ENCODE measurements at regions not wholly inside any gene's neighbourhood (a gene's known extent, or its start where the extent isn't known, plus 50 kb on each side); places are given as distances from the start of the nearest gene placed in this dataset.

GRCh38 chr9:88726803-88727202 is 191.8 kb downstream of the NXNL2 start:
- CTCF ChIA-PET, result interaction anchor here (0.6 kb wide), 1 partner anchor 1096 kb away, joined by 4 read pairs; no protein-coding TSS in a partner anchor
- H3K9me3 Mint-ChIP-seq (ENCODE audit: unreplicated experiment), result peaks cover 20% of the 10 kb centered on the region
- TF ChIP-seq, protein P1, sequence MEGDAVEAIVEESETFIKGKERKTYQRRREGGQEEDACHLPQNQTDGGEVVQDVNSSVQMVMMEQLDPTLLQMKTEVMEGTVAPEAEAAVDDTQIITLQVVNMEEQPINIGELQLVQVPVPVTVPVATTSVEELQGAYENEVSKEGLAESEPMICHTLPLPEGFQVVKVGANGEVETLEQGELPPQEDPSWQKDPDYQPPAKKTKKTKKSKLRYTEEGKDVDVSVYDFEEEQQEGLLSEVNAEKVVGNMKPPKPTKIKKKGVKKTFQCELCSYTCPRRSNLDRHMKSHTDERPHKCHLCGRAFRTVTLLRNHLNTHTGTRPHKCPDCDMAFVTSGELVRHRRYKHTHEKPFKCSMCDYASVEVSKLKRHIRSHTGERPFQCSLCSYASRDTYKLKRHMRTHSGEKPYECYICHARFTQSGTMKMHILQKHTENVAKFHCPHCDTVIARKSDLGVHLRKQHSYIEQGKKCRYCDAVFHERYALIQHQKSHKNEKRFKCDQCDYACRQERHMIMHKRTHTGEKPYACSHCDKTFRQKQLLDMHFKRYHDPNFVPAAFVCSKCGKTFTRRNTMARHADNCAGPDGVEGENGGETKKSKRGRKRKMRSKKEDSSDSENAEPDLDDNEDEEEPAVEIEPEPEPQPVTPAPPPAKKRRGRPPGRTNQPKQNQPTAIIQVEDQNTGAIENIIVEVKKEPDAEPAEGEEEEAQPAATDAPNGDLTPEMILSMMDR (IDR thresholded peaks at IDR 0.05; ENCODE audit: unreplicated experiment), result no peak
- intact Hi-C loops (cut with micrococcal nuclease), result no loop called here
- POLR2A ChIA-PET, result no interaction called here
- H3K4me1 Mint-ChIP-seq (ENCODE audit: insufficient read depth, unreplicated experiment), result peaks cover 10% of the 10 kb centered on the region
- no peak overlapping the region for H3K27ac Mint-ChIP-seq (ENCODE audit: low read depth, unreplicated experiment)
- no peaks in the 10 kb centered on the region for H3K36me3 Mint-ChIP-seq (ENCODE audit: insufficient read depth, unreplicated experiment)
- BruUV-seq (replicated peaks), result no TSS peak
- H3K27me3 Mint-ChIP-seq (ENCODE audit: insufficient read depth, unreplicated experiment), result no peaks in the 10 kb centered on the region
- no peak for DNase-seq (ENCODE audit: unreplicated experiment)
- no peak overlapping the region for H3K4me3 Mint-ChIP-seq (ENCODE audit: unreplicated experiment)

- no peaks in the 10 kb centered on the region for H3K27me3 Mint-ChIP-seq (ENCODE audit: insufficient read depth, unreplicated experiment)
- CTCF ChIA-PET, result no interaction called here
- intact Hi-C loops (cut with micrococcal nuclease), result no loop called here
Measured at GRCh38 chr9:88730780-88731179, 195.8 kb downstream of the NXNL2 start.

GRCh38 chr9:88732128-88732527 is 197.2 kb downstream of the NXNL2 start:
- intact Hi-C loops (cut with micrococcal nuclease), result no loop called here
- peak; percentile 95 for DNase-seq (ENCODE audit: unreplicated experiment)
- BruUV-seq (replicated peaks), result no TSS peak
- CTCF ChIA-PET, result interaction anchor here (0.6 kb wide), 2 partner anchors 255 to 279 kb away, joined by 3 to 4 read pairs; no protein-coding TSS in a partner anchor
- H3K36me3 Mint-ChIP-seq (ENCODE audit: insufficient read depth, unreplicated experiment), result no peaks in the 10 kb centered on the region
- H3K27ac Mint-ChIP-seq (ENCODE audit: low read depth, unreplicated experiment), result peak overlapping the region; percentile 44
- no peaks in the 10 kb centered on the region for H3K27me3 Mint-ChIP-seq (ENCODE audit: insufficient read depth, unreplicated experiment)
- POLR2A ChIA-PET, result interaction anchor here (0.7 kb wide), 1 partner anchor 13 kb away, joined by 3 read pairs; no protein-coding TSS in a partner anchor
- peaks cover 26% of the 10 kb centered on the region for H3K4me1 Mint-ChIP-seq (ENCODE audit: insufficient read depth, unreplicated experiment)
- TF ChIP-seq, protein P1 (IDR thresholded peaks at IDR 0.05; ENCODE audit: unreplicated experiment), result no peak
- H3K9me3 Mint-ChIP-seq (ENCODE audit: unreplicated experiment), result peaks cover 20% of the 10 kb centered on the region
- H3K4me3 Mint-ChIP-seq (ENCODE audit: unreplicated experiment), result no peak overlapping the region

More at GRCh38 chr9:88730780-88731179, 195.8 kb downstream of the NXNL2 start:
- Mint-ChIP-seq H3K36me3 (ENCODE audit: insufficient read depth, unreplicated experiment) (no peaks in the 10 kb centered on the region), H3K27ac (ENCODE audit: low read depth, unreplicated experiment) (no peak overlapping the region), H3K4me1 (ENCODE audit: insufficient read depth, unreplicated experiment) (peaks cover 26% of the 10 kb centered on the region), H3K9me3 (ENCODE audit: unreplicated experiment) (peaks cover 20% of the 10 kb centered on the region), H3K4me3 (ENCODE audit: unreplicated experiment) (no peak overlapping the region)
- no peak for DNase-seq (ENCODE audit: unreplicated experiment)
- POLR2A ChIA-PET, result no interaction called here
- TF ChIP-seq, protein P1 (IDR thresholded peaks at IDR 0.05; ENCODE audit: unreplicated experiment), result no peak
- no TSS peak for BruUV-seq (replicated peaks)

DNA sequence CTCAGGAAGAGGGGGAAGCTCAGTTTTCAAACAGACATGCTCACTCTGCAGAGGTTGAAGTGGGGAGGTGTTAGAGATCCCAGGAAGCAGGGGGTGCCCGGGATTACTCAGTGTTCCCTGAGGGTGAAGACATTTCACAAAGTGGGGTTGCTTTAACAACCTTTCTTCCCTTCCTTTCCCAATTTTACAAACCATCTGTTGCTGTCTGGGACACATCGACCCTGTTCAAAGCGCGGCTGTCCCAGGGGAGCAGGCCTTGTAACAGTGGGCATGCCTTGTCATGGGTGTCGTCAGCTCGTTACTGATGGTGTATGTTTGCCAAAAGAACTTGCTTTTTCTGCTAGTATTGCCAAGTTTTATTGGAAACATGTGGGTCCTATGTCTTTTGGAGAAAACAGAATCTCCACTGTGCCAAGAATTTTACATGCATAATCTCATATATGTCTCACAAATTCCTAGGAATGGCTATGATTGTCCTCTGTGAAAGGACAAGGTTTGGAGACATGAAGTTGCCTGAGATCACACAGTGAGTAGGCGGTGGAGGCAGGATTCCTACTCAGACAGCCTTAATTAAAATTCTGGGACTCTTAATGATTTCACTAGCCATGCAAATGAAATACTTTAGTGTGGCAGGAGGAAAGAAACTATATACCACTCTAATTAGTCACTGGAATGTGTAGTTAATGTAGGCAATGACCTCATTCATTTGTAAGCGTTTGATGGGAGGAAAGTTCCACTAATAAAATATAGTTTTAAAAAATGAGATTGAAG is 198.9 kb downstream of the NXNL2 start:
- TF ChIP-seq, protein P1 (IDR thresholded peaks at IDR 0.05; ENCODE audit: unreplicated experiment), result no peak
- no peaks in the 10 kb centered on the region for H3K27me3 Mint-ChIP-seq (ENCODE audit: insufficient read depth, unreplicated experiment)
- H3K36me3 Mint-ChIP-seq (ENCODE audit: insufficient read depth, unreplicated experiment), result no peaks in the 10 kb centered on the region
- H3K4me3 Mint-ChIP-seq (ENCODE audit: unreplicated experiment), result no peak overlapping the region
- no peak overlapping the region for H3K27ac Mint-ChIP-seq (ENCODE audit: low read depth, unreplicated experiment)
- no TSS peak for BruUV-seq (replicated peaks)
- CTCF ChIA-PET, result no interaction called here
- peak; percentile 90 for DNase-seq (ENCODE audit: unreplicated experiment)
- peaks cover 20% of the 10 kb centered on the region for H3K9me3 Mint-ChIP-seq (ENCODE audit: unreplicated experiment)
- intact Hi-C loops (cut with micrococcal nuclease), result no loop called here
- H3K4me1 Mint-ChIP-seq (ENCODE audit: insufficient read depth, unreplicated experiment), result peaks cover 26% of the 10 kb centered on the region
- POLR2A ChIA-PET, result no interaction called here
